PFSK-1 (cell line): ENCODE measurements at regions not wholly inside any gene's neighbourhood (a gene's known extent, or its start where the extent isn't known, plus 50 kb on each side); places are given as distances from the start of the nearest gene placed in this dataset.

ENCODE experiments used
- FOXP2 ChIP-seq: optimal IDR thresholded peaks from 2 replicates; pipeline ENCODE3; 2011; ENCODE audit warnings: borderline replicate concordance, control low read depth, inconsistent platforms; ENCODE audit not compliant: insufficient read depth; ENCODE audit errors: extremely low read length, extremely low read depth
- POLR2AphosphoS5 ChIP-seq: IDR thresholded peaks from 2 replicates; pipeline ENCODE4 v1.6.1; 2012; ENCODE audit warnings: low read depth, mild to moderate bottlenecking, control low read depth, low read length, moderate library complexity
- REST ChIP-seq, 2 experiments: IDR thresholded peaks; 2 replicates each; pipeline versions ENCODE4 v1.6.1 to v1.8.0; 2011 to 2012; ENCODE audit warnings: low read depth in 2 of 2, low read length in 2 of 2, control low read depth in 1 of 2, inconsistent platforms in 1 of 2, mild to moderate bottlenecking in 1 of 2, moderate library complexity in 1 of 2; ENCODE audit not compliant: insufficient read depth in 1 of 2
- SIN3A ChIP-seq: IDR thresholded peaks from 2 replicates; pipeline ENCODE4 v1.6.1; 2012; ENCODE audit warnings: mild to moderate bottlenecking, low read length, moderate library complexity, borderline replicate concordance; ENCODE audit not compliant: insufficient read depth
- TAF1 ChIP-seq: IDR thresholded peaks from 2 replicates; pipeline ENCODE4 v1.6.1; 2012; ENCODE audit warnings: low read length, control low read depth, borderline replicate concordance; ENCODE audit not compliant: insufficient read depth

- TF ChIP-seq POLR2AphosphoS5 = no peak
- TF ChIP-seq SIN3A = no peak
- TF ChIP-seq REST (IDR thresholded peaks at IDR 0.05; ENCODE audit: insufficient read depth in 1 of 2, low read depth in 2 of 2, low read length in 2 of 2) = no peak
- TF ChIP-seq TAF1 = no peak
- TF ChIP-seq FOXP2 = no peak
Observed at GRCh38 chr7:98740643-98741042, 123.6 kb downstream of the NPTX2 start.
